Transverse colon (tissue), 4 donors: ENCODE measurements at regions not wholly inside any gene's neighbourhood (a gene's known extent, or its start where the extent isn't known, plus 50 kb on each side); places are given as distances from the start of the nearest gene placed in this dataset.

ENCODE experiments used
- DNase-seq: peaks from one replicate; pipeline ENCODE4 v3.0.0-alpha.2; 2019
- H3K27ac ChIP-seq, 4 donors: fragments of 200-600 bp; sonication (generic); 2 replicates each; pipeline ENCODE4 v1.5.1; 2016 to 2018; ENCODE audit warnings: inconsistent platforms in 4 of 4
- H3K27me3 ChIP-seq: fragments of 200-600 bp; sonication (generic); 2 replicates; pipeline ENCODE4 v1.5.1; 2017; ENCODE audit warnings: inconsistent platforms
- H3K36me3 ChIP-seq, 4 donors: fragments of 200-600 bp; sonication (generic); 2 replicates each; pipeline ENCODE4 v1.5.1; 2017 to 2019; ENCODE audit warnings: inconsistent platforms in 4 of 4
- H3K4me1 ChIP-seq, 4 donors: fragments of 200-600 bp; sonication (generic); 2 replicates each; pipeline ENCODE4 v1.5.1; 2017 to 2020; ENCODE audit warnings: inconsistent platforms in 4 of 4
- H3K4me3 ChIP-seq, 4 donors: fragments of 200-600 bp; sonication (generic); 1 replicate in 1 of 4; 2 replicates in 3 of 4; pipeline versions ENCODE4 v1.5.1 to v1.6.1; 2017 to 2019; ENCODE audit warnings: inconsistent platforms in 4 of 4
- H3K9me3 ChIP-seq, 2 donors: fragments of 200-600 bp; sonication (generic); 2 replicates each; pipeline ENCODE4 v1.5.1; 2017 to 2019; ENCODE audit warnings: inconsistent platforms in 2 of 2
- EP300 ChIP-seq: sonication (generic); formaldehyde crosslinking; IDR thresholded peaks from one replicate; pipeline ENCODE4 v1.6.1; 2017; ENCODE audit warnings: antibody characterized with exemption, low read depth
- POLR2A ChIP-seq: fragments of 450-650 bp; IDR thresholded peaks from one replicate; pipeline ENCODE4 v1.6.1; 2016; ENCODE audit warnings: antibody characterized with exemption, mild to moderate bottlenecking, moderate library complexity
- POLR2AphosphoS5 ChIP-seq, 3 donors: sonication (generic); formaldehyde crosslinking; IDR thresholded peaks; one replicate each; pipeline ENCODE4 v1.6.1; 2016; ENCODE audit warnings: antibody characterized with exemption in 3 of 3
- WGBS, 2 donors: methylation state at CpG; one replicate each; pipeline ENCODE4 v1.1.5; 2018; ENCODE audit warnings: low coverage in 1 of 2; 5-methylcytosine and 5-hydroxymethylcytosine counted together
- in situ Hi-C, 4 donors: fragments of 200-750 bp; cut with MboI; loops; one replicate each; pipeline versions ENCODE4 v1.15.0 to v1.15.1; 2017; ENCODE audit warnings: low sequenced_read_pairs in 3 of 4, low pct_ligation_motif_present in 1 of 4, low pct_unique_long_range_greater_than_20kb in 1 of 4
- intact Hi-C: fragments of 100-400 bp; cut with DNase I; formaldehyde crosslinking; loops from one replicate; pipeline ENCODE4 v1.15.1; 2023; ENCODE audit warnings: low total_unique reads
- TF ChIP-seq, protein P1 (sequence below), 5 experiments: fragments of 200-600 bp in 3 of 5; fragments of 450-650 bp in 2 of 5; sonication (generic) in 3 of 5; IDR thresholded peaks; 1 replicate in 2 of 5; 2 replicates in 3 of 5; pipeline ENCODE4 v1.5.1; 2016 to 2017; ENCODE audit warnings: antibody characterized with exemption in 5 of 5, inconsistent platforms in 3 of 5, mild to moderate bottlenecking in 2 of 5, moderate library complexity in 1 of 5

DNA sequence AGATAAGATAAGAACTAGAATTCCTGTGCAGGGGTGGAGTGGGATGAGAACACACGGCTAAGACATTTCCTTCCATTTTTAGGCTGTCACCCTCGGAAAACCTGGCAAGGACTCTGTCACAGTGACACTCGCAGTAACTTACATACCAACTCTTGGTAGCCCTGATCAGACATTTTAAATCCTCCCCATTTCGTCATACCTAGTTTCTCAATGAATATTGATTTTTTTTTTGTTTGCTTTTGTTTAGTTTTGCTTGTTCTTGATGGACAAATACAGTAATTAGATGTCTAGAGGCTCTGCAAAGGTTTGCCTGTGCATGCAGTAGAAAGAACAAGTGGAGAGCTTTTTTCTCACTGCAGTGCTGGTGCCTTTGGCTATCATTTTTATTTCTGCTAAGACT lies 213.0 kb upstream of the FAM83B start:
- TF ChIP-seq POLR2AphosphoS5 (IDR thresholded peaks at IDR 0.05) = no peak
- TF ChIP-seq EP300 = no peak
- no peak for TF ChIP-seq POLR2A
- TF ChIP-seq, protein P1, sequence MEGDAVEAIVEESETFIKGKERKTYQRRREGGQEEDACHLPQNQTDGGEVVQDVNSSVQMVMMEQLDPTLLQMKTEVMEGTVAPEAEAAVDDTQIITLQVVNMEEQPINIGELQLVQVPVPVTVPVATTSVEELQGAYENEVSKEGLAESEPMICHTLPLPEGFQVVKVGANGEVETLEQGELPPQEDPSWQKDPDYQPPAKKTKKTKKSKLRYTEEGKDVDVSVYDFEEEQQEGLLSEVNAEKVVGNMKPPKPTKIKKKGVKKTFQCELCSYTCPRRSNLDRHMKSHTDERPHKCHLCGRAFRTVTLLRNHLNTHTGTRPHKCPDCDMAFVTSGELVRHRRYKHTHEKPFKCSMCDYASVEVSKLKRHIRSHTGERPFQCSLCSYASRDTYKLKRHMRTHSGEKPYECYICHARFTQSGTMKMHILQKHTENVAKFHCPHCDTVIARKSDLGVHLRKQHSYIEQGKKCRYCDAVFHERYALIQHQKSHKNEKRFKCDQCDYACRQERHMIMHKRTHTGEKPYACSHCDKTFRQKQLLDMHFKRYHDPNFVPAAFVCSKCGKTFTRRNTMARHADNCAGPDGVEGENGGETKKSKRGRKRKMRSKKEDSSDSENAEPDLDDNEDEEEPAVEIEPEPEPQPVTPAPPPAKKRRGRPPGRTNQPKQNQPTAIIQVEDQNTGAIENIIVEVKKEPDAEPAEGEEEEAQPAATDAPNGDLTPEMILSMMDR (IDR thresholded peaks at IDR 0.05) = no peak
- no peak for DNase-seq
- WGBS, 2 donors = 62 to 74% methylated on average over 4 of the region's 4 CpGs
- Histone ChIP-seq H3K27me3 (no peaks in the 10 kb centered on the region), H3K4me1 (no peaks in the 10 kb centered on the region), H3K36me3 (no peaks in the 10 kb centered on the region), H3K9me3 (no peaks in the 10 kb centered on the region), H3K27ac (no peak overlapping the region), H3K4me3 (no peak overlapping the region)
- in situ Hi-C loops (no loop called here), intact Hi-C loops (no loop called here)

DNA sequence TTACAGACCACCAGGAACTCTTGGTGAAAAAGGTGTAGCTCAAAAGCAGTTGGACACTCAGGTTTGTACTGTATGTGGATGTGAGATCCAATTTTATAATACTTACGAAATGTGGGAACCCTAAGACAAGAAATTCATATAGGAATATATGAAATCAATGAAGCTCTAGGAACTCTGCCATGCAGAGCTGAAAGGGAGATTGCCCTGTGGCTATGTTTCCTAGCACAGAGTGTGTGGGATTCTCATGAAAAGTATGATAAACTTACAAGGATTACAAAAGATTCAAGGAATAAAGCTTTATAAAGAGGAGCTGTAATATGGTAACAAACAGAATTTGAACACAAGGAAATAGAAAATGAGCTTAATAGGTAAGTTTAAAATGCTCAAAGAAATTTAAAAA lies 205.7 kb upstream of the FAM83B start:
- TF ChIP-seq POLR2AphosphoS5 (IDR thresholded peaks at IDR 0.05) (no peak), POLR2A (no peak), EP300 (no peak)
- TF ChIP-seq, protein P1 (IDR thresholded peaks at IDR 0.05) = no peak
- in situ Hi-C loops = no loop called here
- WGBS, 2 donors = 56 to 69% methylated on average over 1 of the region's 1 CpG

DNA sequence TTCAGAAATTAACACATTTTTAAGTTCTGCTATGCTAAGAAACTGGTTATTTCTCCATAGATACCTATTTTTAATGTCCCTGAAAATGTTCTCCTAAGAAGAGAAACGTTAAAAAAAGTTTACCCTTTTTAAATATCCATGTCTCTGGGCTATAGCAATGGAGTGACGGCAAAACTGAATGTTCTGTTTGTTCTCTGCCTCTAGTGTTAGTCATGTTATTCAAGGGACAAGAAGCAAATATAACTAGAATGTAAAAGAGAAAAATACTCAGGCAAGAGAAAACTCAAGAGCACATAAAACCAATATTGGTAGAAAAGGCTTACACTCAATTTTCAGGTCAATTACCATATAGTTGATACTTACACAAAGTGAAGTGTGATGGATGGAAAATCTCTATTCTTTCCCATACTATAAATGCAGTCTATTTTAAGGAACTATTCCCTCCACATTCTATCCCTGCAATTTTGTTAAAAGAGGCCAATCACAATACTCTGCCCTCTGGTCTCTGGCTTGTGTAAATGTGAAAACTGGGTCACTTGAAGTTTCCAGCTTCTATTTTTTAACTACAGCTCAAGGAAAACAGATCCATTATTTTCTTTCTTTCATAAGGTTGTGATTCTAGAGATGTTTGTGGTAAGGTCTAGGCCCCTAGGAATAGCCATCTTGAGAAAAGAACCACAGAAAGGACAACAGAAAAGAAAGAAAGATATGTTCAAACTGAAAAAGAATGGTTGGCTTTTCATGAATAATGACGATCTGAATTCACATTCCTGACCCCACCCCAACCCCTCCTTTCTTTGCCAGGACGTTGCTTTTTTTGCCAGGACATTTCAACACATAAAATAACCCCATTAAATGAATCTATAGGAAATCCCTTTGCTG lies 200.3 kb upstream of the FAM83B start:
- DNase-seq = no peak
- Histone ChIP-seq H3K4me1 (no peaks in the 10 kb centered on the region), H3K9me3 (no peaks in the 10 kb centered on the region), H3K27ac (no peak overlapping the region), H3K27me3 (no peaks in the 10 kb centered on the region), H3K4me3 (no peak overlapping the region), H3K36me3 (no peaks in the 10 kb centered on the region)
- intact Hi-C loops = no loop called here
- TF ChIP-seq POLR2A (no peak), EP300 (no peak), POLR2AphosphoS5 (IDR thresholded peaks at IDR 0.05) (no peak)
- TF ChIP-seq, protein P1 (IDR thresholded peaks at IDR 0.05) = no peak
- in situ Hi-C loops = no loop called here
- 45 to 47% methylated on average over 4 of the region's 4 CpGs for WGBS, 2 donors

More for the DNA sequence above, 205.7 kb upstream of the FAM83B start:
- intact Hi-C loops = no loop called here
- no peak overlapping the region for H3K27ac ChIP-seq
- no peak for DNase-seq
- no peaks in the 10 kb centered on the region for H3K9me3 ChIP-seq
- no peaks in the 10 kb centered on the region for H3K4me1 ChIP-seq
- no peaks in the 10 kb centered on the region for H3K27me3 ChIP-seq
- no peaks in the 10 kb centered on the region for H3K36me3 ChIP-seq
- no peak overlapping the region for H3K4me3 ChIP-seq

DNA sequence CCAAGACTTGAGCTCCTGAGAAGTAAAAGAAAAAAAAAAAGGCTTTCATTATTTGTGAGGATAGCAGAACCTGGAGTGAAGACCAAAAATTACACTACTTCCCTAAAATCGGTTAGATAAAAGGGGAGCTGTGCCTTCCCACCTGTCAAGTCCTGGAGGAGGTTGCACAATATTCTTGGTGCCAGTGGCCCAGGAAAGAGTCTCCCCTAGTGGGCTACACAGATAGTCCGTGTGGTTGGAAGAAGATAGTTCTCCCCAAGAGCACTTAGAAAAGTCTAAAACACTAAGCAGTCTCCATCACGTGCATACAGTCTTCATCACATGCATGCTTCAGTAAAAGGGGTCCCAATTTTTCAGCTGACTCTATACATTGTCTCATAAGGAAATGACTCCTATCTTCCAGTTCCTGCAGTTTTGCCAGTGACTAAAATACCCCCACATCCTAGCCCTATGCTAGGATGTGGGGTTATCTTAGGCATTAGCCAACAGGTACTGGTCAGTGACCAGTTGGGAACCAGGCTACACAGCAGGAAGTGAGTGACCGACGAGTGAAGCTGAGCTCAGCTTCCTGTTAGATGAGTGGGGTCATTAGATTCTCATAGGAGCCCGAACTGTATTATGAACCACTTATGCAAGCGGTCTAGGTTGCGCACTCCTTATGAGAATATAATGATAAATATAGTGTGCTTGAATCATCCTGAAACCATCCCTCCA lies 199.5 kb upstream of the FAM83B start:
- Histone ChIP-seq H3K27ac (no peak overlapping the region), H3K4me3 (no peak overlapping the region), H3K36me3 (no peaks in the 10 kb centered on the region), H3K4me1 (no peaks in the 10 kb centered on the region), H3K27me3 (no peaks in the 10 kb centered on the region), H3K9me3 (no peaks in the 10 kb centered on the region)
- in situ Hi-C loops = no loop called here
- intact Hi-C loops = no loop called here
- 82 to 83% methylated on average over 5 to 8 of the region's 8 CpGs for WGBS, 2 donors
- TF ChIP-seq, protein P1 (IDR thresholded peaks at IDR 0.05) = no peak
- no peak for TF ChIP-seq POLR2A
- no peak for TF ChIP-seq EP300
- no peak for TF ChIP-seq POLR2AphosphoS5 (IDR thresholded peaks at IDR 0.05)
- no peak for DNase-seq
